Tibial nerve (tissue), 4 donors: ENCODE measurements at regions not wholly inside any gene's neighbourhood (a gene's known extent, or its start where the extent isn't known, plus 50 kb on each side); places are given as distances from the start of the nearest gene placed in this dataset.

ENCODE experiments used
- EP300 ChIP-seq, 2 donors: sonication (generic); formaldehyde crosslinking; IDR thresholded peaks; one replicate each; pipeline ENCODE4 v1.6.1; 2017; ENCODE audit warnings: antibody characterized with exemption in 2 of 2, mild to moderate bottlenecking in 1 of 2
- POLR2A ChIP-seq, 2 donors: fragments of 450-650 bp; IDR thresholded peaks; one replicate each; pipeline ENCODE4 v1.6.1; 2017; ENCODE audit warnings: antibody characterized with exemption in 2 of 2, mild to moderate bottlenecking in 2 of 2, moderate library complexity in 2 of 2
- TF ChIP-seq, protein P1 (sequence below), 5 experiments: fragments of 200-600 bp in 3 of 5; fragments of 450-650 bp in 2 of 5; sonication (generic) in 3 of 5; IDR thresholded peaks; one replicate each; pipeline ENCODE4 v1.5.1; 2016 to 2019; ENCODE audit warnings: antibody characterized with exemption in 5 of 5, mild to moderate bottlenecking in 3 of 5, moderate library complexity in 2 of 5

DNA sequence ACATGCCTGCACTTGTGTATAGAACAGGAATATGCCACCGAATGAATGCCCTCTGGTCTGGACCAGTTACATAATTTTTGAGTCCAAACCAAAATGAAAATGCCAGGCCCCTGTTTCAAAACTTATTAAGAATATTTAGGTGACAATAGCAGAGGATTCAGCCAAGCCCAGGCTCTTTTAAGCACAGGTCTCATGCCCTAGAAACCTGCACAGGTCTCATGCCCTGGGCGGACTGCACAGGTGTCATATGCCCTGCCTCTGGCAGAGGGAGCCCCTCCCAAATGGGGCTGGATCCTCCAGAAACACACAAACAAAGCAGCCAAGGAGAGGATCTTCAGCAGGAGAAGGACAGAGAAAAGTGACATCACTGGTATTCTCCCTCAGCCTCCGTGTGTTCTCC is 605.4 kb upstream of the NRP1 start:
- TF ChIP-seq, protein P1, sequence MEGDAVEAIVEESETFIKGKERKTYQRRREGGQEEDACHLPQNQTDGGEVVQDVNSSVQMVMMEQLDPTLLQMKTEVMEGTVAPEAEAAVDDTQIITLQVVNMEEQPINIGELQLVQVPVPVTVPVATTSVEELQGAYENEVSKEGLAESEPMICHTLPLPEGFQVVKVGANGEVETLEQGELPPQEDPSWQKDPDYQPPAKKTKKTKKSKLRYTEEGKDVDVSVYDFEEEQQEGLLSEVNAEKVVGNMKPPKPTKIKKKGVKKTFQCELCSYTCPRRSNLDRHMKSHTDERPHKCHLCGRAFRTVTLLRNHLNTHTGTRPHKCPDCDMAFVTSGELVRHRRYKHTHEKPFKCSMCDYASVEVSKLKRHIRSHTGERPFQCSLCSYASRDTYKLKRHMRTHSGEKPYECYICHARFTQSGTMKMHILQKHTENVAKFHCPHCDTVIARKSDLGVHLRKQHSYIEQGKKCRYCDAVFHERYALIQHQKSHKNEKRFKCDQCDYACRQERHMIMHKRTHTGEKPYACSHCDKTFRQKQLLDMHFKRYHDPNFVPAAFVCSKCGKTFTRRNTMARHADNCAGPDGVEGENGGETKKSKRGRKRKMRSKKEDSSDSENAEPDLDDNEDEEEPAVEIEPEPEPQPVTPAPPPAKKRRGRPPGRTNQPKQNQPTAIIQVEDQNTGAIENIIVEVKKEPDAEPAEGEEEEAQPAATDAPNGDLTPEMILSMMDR (IDR thresholded peaks at IDR 0.05): no peak
- TF ChIP-seq POLR2A (IDR thresholded peaks at IDR 0.05): no peak
- no peak for TF ChIP-seq EP300 (IDR thresholded peaks at IDR 0.05)
